C4-2B (cell line): ENCODE measurements at regions not wholly inside any gene's neighbourhood (a gene's known extent, or its start where the extent isn't known, plus 50 kb on each side); places are given as distances from the start of the nearest gene placed in this dataset.

Experiments used
- H3K27ac ChIP-seq: fragments of 450-650 bp; 2 replicates; pipeline ENCODE4 v1.5.1; 2017
- ZFX ChIP-seq: fragments of 450-650 bp; IDR thresholded peaks from 2 replicates; pipeline ENCODE4 v1.6.1; 2017
- TF ChIP-seq, protein P1 (sequence below): fragments of 450-650 bp; conservative IDR thresholded peaks from 2 replicates; pipeline ENCODE4 v1.5.1; 2017; ENCODE audit warnings: mild to moderate bottlenecking

DNA sequence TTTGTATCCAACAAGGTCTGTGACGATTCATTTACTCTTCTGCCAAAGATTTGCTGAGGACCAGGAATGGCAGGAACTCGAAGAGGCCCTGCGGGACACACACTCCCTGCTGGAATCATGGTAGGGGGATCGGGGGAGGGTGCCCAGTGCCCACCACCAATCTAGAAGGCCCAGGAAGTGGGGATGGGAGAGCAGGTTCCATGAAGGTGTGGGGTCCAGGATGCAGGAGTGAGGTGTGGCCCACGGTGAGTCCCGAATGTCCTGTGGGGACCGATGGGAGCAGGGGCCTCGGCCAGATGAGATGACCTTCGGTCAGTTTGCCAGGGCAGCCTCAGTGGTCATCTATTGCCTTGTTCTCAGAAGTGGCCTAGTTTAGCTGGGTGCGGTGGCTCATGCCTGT is 492.7 kb downstream of the BRD1 start:
- H3K27ac ChIP-seq, result no peak overlapping the region
- TF ChIP-seq ZFX, result no peak
- TF ChIP-seq, protein P1, sequence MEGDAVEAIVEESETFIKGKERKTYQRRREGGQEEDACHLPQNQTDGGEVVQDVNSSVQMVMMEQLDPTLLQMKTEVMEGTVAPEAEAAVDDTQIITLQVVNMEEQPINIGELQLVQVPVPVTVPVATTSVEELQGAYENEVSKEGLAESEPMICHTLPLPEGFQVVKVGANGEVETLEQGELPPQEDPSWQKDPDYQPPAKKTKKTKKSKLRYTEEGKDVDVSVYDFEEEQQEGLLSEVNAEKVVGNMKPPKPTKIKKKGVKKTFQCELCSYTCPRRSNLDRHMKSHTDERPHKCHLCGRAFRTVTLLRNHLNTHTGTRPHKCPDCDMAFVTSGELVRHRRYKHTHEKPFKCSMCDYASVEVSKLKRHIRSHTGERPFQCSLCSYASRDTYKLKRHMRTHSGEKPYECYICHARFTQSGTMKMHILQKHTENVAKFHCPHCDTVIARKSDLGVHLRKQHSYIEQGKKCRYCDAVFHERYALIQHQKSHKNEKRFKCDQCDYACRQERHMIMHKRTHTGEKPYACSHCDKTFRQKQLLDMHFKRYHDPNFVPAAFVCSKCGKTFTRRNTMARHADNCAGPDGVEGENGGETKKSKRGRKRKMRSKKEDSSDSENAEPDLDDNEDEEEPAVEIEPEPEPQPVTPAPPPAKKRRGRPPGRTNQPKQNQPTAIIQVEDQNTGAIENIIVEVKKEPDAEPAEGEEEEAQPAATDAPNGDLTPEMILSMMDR, result no peak

DNA sequence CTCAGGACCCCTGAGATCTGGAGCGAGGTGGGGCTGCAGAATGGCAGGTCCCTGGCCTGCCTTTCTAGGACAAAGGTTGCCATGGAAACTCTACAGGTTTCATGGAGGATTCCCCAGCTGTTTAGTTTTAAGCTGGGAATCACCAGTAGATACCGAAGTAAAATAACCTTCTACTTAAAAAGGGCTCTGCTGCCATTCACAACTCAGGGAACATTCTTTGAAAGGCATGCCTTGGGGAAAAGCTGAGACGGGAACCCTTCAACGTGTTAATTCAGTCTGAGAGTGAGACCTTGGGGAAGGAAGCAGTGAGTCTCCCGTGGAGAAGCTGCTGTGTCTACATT is 493.3 kb downstream of the BRD1 start:
- TF ChIP-seq ZFX, result no peak
- TF ChIP-seq, protein P1, result no peak
- H3K27ac ChIP-seq, result no peak overlapping the region

DNA sequence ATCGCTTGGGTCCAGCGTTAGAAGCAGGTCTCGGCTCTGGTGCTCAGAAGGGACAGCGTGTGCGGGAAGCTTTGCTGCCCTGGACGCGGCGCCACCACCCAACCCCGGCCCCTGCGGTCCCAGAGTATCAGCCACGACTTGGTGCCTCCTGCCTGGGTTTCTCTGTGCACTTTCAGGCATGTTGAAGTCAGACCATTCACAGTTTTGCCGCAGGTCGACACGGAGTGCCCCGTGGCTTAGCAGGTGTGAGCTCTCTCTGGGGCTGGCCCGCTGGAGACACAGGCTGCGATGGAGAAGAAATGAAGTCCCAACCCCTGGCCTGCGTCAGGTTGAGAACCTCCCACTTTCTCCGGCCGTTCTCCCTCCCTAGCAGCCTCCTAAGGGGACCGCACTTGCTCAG is 494.5 kb downstream of the BRD1 start:
- TF ChIP-seq, protein P1, result no peak
- no peak for TF ChIP-seq ZFX
- H3K27ac ChIP-seq, result no peak overlapping the region

DNA sequence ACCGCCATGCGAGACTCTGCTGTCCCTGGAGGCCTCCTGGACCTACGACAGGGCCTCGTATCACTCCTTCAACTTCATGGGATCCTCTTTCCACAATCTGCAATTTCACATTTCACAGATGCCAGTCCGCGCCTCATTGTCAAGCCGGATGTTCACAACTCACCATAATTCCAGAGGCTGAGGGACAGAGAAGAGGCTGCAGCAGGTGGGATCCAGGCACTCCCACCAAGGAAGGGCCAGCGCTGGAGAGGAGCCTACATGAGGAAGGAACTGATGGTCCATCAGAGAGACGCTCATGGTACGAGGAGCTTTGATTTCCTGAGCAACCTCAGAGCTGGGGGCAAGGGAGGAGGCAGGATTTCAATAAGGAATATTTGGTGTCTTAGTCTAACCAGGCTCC is 495.0 kb downstream of the BRD1 start:
- TF ChIP-seq, protein P1, result no peak
- TF ChIP-seq ZFX, result no peak
- H3K27ac ChIP-seq, result no peak overlapping the region

DNA sequence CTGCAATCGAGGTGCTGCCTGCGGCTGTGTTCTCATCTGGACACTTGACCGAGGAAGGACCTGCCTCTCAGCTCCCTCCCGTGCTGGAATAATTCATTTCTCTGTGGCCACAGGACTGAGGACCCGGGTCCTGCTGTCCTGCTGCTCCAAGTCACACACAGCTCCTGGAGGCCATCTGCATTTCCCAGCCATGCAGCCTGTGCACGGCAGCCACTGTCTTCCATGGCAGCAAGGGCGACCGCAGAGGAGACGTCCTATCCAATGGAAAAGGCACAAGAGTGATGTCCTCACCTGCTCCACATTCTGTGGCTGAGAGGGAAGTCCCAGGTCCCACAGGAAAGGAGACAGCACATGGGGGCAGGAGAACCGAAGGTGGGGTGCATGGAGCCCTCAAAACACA is 495.8 kb downstream of the BRD1 start:
- no peak for TF ChIP-seq ZFX
- TF ChIP-seq, protein P1, result no peak
- no peak overlapping the region for H3K27ac ChIP-seq

DNA sequence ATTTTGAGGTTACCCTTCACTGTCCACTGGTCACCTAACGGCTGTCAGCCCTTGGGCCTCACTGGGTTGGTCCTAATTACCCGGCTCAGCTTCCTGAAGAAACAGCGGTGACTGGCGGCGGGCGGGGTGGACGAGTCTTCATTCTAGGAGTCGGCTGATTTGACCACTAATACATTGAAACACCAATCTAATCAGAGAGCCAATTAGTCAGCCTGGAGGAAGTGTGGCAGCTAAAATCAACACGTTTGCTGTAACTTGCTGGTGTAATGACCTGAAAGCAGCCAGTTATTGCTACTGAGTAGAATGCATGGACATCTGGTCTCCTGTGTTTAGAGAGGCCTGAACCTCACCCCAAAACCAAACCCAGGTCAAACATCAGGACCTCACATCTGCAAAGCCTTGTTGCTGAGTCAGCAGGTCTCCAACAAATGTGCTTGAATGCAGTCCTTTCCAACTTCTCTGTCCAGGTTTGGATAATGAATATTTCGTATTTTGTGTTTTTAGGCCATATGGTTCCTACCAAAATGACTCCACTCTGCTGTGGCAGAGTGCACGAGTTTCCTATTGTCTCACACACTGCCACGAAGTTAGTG is 496.4 kb downstream of the BRD1 start:
- no peak overlapping the region for H3K27ac ChIP-seq
- no peak for TF ChIP-seq ZFX
- TF ChIP-seq, protein P1, result no peak

DNA sequence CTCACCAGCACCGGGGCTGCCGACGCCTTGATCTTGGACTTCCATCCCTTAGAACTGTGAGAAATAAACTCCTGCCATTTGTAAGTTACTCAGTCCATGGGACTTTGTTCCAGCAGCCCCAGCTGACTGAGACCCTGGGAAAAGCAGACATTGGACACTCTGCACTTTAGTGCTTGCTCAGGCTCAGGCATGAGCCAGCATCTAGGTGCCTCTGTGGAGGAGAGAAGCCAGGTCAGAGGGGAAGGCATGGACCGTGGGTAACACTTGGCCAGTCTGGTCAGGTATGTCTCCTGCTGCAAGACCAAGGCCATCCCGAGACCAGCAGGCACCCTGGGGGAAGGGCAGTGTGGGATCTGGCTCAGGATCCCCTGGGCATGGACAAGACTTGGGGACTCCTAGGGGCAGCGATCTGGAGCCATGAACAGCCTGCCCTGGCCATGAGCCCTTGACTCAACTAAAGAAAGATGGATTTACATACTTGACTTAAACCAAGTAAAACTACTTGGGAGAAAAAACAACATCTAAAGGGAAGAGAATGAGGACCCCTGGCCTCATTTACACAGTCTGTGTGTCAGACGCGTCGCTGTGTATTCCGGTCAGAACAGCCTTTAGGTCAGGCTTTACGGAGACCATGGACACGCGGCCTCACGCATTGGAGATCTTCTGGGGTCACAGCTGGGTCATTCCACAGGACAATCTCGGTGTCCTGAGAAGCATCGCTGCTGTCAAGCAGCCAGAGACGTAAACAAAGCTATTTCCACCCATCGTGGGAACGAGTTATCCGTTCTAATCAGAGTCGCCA is 497.1 kb downstream of the BRD1 start:
- no peak for TF ChIP-seq ZFX
- TF ChIP-seq, protein P1, result no peak
- no peak overlapping the region for H3K27ac ChIP-seq
